ENCODE measurements at regions not wholly inside any gene's neighbourhood (a gene's known extent, or its start where the extent isn't known, plus 50 kb on each side); places are given as distances from the start of the nearest gene placed in this dataset.

- H3K4me3 ChIP-seq (ENCODE audit: control insufficient read depth, low read depth, low read length) = no peak overlapping the region
- TF ChIP-seq, protein P1, sequence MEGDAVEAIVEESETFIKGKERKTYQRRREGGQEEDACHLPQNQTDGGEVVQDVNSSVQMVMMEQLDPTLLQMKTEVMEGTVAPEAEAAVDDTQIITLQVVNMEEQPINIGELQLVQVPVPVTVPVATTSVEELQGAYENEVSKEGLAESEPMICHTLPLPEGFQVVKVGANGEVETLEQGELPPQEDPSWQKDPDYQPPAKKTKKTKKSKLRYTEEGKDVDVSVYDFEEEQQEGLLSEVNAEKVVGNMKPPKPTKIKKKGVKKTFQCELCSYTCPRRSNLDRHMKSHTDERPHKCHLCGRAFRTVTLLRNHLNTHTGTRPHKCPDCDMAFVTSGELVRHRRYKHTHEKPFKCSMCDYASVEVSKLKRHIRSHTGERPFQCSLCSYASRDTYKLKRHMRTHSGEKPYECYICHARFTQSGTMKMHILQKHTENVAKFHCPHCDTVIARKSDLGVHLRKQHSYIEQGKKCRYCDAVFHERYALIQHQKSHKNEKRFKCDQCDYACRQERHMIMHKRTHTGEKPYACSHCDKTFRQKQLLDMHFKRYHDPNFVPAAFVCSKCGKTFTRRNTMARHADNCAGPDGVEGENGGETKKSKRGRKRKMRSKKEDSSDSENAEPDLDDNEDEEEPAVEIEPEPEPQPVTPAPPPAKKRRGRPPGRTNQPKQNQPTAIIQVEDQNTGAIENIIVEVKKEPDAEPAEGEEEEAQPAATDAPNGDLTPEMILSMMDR (conservative IDR thresholded peaks at IDR 0.05; ENCODE audit: control insufficient read depth, insufficient read depth, low read depth, low read length) = no peak
- DNase-seq (ENCODE audit: low read depth) = peak; percentile 99
Observed at GRCh38 chr7:40986351-40986873, 716.5 kb downstream of the INHBA start.

- no peak overlapping the region for H3K4me3 ChIP-seq (ENCODE audit: control insufficient read depth, low read depth, low read length)
- TF ChIP-seq, protein P1 (conservative IDR thresholded peaks at IDR 0.05; ENCODE audit: control insufficient read depth, insufficient read depth, low read depth, low read length) = no peak
Observed at GRCh38 chr7:40983111-40983510, 719.8 kb downstream of the INHBA start.

DNA sequence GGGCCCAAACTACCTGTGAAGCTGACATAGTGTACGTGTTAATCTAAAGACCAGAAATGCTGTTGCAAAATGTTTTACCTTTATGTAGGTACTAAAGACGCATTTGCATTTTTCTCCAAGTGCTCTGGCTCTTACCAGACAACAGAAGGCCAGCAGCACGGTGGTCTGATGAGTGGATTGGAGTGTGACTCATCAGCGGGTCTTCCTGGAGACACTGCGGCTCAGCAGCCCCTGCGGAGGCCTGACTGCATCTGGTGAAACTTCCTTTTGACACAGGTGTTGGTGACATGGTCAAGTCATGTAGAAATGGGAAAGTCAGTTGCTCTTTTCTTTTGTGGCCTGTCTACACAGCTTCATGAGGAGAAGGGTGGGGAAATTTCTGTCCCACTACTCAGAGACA is 723.6 kb downstream of the INHBA start:
- no peak overlapping the region for H3K4me3 ChIP-seq (ENCODE audit: control insufficient read depth, low read depth, low read length)
- TF ChIP-seq, protein P1 (conservative IDR thresholded peaks at IDR 0.05; ENCODE audit: control insufficient read depth, insufficient read depth, low read depth, low read length) = no peak
- DNase-seq (ENCODE audit: low read depth) = no peak

More at GRCh38 chr7:40983111-40983510, 719.8 kb downstream of the INHBA start:
- DNase-seq (ENCODE audit: low read depth) = peak; percentile 43

DNA sequence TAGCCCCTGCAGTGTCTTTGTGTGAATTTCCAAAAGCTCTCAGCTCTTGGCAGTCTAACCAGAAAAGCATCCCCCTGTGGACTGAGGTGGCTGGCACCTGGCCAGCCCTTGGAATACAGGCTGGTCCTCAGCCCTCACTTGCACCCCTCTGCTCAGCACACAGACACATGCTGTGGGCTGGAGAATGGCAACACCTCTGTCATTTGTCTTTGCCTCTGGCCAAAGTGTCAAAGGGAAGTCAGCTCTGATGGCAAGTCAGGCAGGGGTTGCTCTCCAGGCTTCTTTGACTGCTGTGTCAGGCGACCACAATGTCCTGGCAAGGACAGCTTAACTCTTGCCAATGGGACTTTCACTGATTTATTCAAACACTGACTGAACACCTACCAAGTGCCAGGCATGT is 724.8 kb downstream of the INHBA start:
- TF ChIP-seq, protein P1 (conservative IDR thresholded peaks at IDR 0.05; ENCODE audit: control insufficient read depth, insufficient read depth, low read depth, low read length) = no peak
- no peak for DNase-seq (ENCODE audit: low read depth)

DNA sequence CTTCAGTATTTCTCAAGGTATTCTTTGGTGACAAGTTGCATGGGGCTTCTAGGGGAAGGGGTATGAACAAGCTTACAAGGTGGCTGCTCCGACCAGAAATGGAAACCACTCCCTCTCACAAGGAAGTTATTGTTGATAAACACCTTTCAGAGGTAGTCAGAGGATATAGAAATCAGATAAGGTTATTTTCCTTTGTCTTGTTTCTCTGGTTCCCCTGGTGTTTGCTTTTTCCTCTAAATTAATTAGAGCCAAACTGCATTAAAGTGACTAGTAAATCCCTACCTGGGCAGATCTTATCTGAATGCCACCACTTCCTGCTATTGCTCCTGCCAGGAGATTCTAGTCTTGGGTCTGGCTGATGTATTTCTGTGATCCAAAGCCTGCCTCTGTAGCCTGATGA is 725.4 kb downstream of the INHBA start:
- no peak for DNase-seq (ENCODE audit: low read depth)
- no peak overlapping the region for H3K4me3 ChIP-seq (ENCODE audit: control insufficient read depth, low read depth, low read length)
- TF ChIP-seq, protein P1 (conservative IDR thresholded peaks at IDR 0.05; ENCODE audit: control insufficient read depth, insufficient read depth, low read depth, low read length) = no peak

More for the DNA sequence above, 724.8 kb downstream of the INHBA start:
- H3K4me3 ChIP-seq (ENCODE audit: control insufficient read depth, low read depth, low read length) = no peak overlapping the region

GRCh38 chr7:40972426-40972825 is 730.5 kb downstream of the INHBA start:
- H3K4me3 ChIP-seq (ENCODE audit: control insufficient read depth, low read depth, low read length) = no peak overlapping the region
- TF ChIP-seq, protein P1 (conservative IDR thresholded peaks at IDR 0.05; ENCODE audit: control insufficient read depth, insufficient read depth, low read depth, low read length) = no peak
- no peak for DNase-seq (ENCODE audit: low read depth)

- TF ChIP-seq, protein P1 (conservative IDR thresholded peaks at IDR 0.05; ENCODE audit: control insufficient read depth, insufficient read depth, low read depth, low read length) = no peak
- no peak overlapping the region for H3K4me3 ChIP-seq (ENCODE audit: control insufficient read depth, low read depth, low read length)
- no peak for DNase-seq (ENCODE audit: low read depth)
Observed at GRCh38 chr7:40969641-40970040, 733.2 kb downstream of the INHBA start.

Measured in fibroblast of mammary gland (primary cell).